ENCODE measurements at regions not wholly inside any gene's neighbourhood (a gene's known extent, or its start where the extent isn't known, plus 50 kb on each side); places are given as distances from the start of the nearest gene placed in this dataset.

DNA sequence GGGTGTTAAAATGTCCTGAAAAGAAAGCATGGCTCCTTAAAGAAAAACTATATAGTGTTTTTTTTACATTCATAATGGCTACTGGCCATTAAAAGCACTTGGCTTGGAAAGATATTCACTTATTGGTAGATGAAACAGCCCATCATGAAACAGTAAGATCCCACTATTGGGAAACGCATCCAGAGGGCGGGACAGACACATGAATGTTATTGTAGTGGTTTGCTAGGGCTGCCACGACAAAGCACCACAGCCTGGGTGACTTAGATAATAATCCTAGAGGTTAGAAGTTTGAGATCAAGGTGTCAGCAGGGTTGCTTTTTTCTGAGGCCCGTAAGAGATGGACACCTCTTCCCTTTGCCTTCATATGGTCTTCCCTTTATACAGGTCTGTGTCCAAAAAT, 139.4 kb upstream of the ANKH start:
- Mint-ChIP-seq H3K4me3 (no peak overlapping the region), H3K9me3 (ENCODE audit: insufficient read depth) (no peaks in the 10 kb centered on the region), H3K4me1 (no peaks in the 10 kb centered on the region), H3K27ac (no peak overlapping the region), H3K27me3 (peaks cover 15% of the 10 kb centered on the region)
- H2AFZ ChIP-seq (ENCODE audit: insufficient read depth, low read depth, low read length, poor library complexity, severe bottlenecking), result no peak overlapping the region
- ChIA-PET POLR2A (no interaction called here), CTCF (interaction anchor here (1.6 to 3.1 kb wide), 4 partner anchors 54 to 325 kb away, joined by 4 to 19 read pairs (median 8); no protein-coding TSS in a partner anchor)
- H3K4me2 ChIP-seq (replicated peaks; ENCODE audit: low read depth, low read length, poor library complexity, severe bottlenecking), result no peak overlapping the region
- no peaks in the 10 kb centered on the region for H3K4me1 ChIP-seq (ENCODE audit: control insufficient read depth in 2 of 2, insufficient read depth in 2 of 2, low read length in 2 of 2)
- H3K9me3 ChIP-seq (ENCODE audit: control extremely low read depth in 1 of 3, control insufficient read depth in 2 of 3, insufficient read depth in 1 of 3, low read length in 2 of 3), result no peaks in the 10 kb centered on the region
- intact Hi-C loops (cut with micrococcal nuclease), result no loop called here
- ATAC-seq (ENCODE audit: low read depth) (no peak), DNase-seq (no peak)
- 80% methylated on average over 3 of the region's 4 CpGs for WGBS (ENCODE audit: insufficient coverage)
- H3K79me2 ChIP-seq (ENCODE audit: control insufficient read depth, insufficient read depth, low read length), result no peaks in the 10 kb centered on the region
- H3K27ac ChIP-seq (ENCODE audit: low read length in 2 of 2), result no peak overlapping the region
- H3K36me3 ChIP-seq (replicated peaks in 1 of 2; ENCODE audit: control extremely low read depth in 1 of 2, control insufficient read depth in 1 of 2, extremely low read depth in 1 of 2, insufficient read depth in 2 of 2, low read length in 1 of 2), result no peaks in the 10 kb centered on the region
- H4K20me1 ChIP-seq (ENCODE audit: control insufficient read depth, insufficient read depth, low read length, poor library complexity, severe bottlenecking), result no peaks in the 10 kb centered on the region
- H3K9ac ChIP-seq (ENCODE audit: low read length), result no peak overlapping the region
- H3K4me3 ChIP-seq (ENCODE audit: control extremely low read depth in 1 of 5, extremely low read depth in 1 of 5, insufficient read depth in 1 of 5, low read depth in 2 of 5, low read length in 4 of 5), result no peak overlapping the region
- no peak for TF ChIP-seq EZH2 (IDR thresholded peaks at IDR 0.05; ENCODE audit: borderline replicate concordance, insufficient read depth, low read depth, low read length, poor library complexity, severe bottlenecking)
- TF ChIP-seq CTCF (IDR thresholded peaks at IDR 0.05), result no peak
- peaks cover 0 to 3% (median 1%) of the 10 kb centered on the region in 4 experiments for H3K27me3 ChIP-seq (replicated peaks in 1 of 4; ENCODE audit: control extremely low read depth in 1 of 4, control insufficient read depth in 3 of 4, insufficient read depth in 4 of 4, low read length in 3 of 4)

DNA sequence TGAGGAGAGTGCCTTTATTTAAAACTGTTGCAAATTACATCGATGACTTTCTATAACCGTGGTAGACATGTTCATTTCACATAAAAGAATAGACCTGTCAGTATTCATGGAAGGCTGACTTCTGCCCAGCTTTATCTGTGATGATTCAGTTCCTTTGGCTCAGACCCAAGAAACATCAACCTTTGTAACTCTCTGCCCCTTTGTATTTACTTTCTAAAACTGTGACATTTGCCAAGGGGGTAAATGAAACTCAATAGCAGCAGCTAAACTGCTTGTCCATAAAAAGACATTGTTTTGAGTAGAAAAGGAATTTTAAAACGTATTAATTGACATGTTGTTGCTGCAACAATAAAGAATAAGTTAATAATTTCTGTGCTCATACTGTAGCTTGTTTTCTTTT, 137.8 kb upstream of the ANKH start:
- ChIA-PET CTCF (interaction anchor here (0.6 to 3.1 kb wide), 12 partner anchors 9 to 324 kb away, joined by 3 to 19 read pairs (median 4); no protein-coding TSS in a partner anchor), POLR2A (no interaction called here)
- no peaks in the 10 kb centered on the region for H3K9me3 ChIP-seq (ENCODE audit: control extremely low read depth in 1 of 3, control insufficient read depth in 2 of 3, insufficient read depth in 1 of 3, low read length in 2 of 3)
- H3K4me2 ChIP-seq (replicated peaks; ENCODE audit: low read depth, low read length, poor library complexity, severe bottlenecking), result no peak overlapping the region
- H3K4me1 Mint-ChIP-seq, result no peaks in the 10 kb centered on the region
- peaks cover 15% of the 10 kb centered on the region for H3K27me3 Mint-ChIP-seq
- no peak overlapping the region for H2AFZ ChIP-seq (ENCODE audit: insufficient read depth, low read depth, low read length, poor library complexity, severe bottlenecking)
- H3K4me3 ChIP-seq (ENCODE audit: control extremely low read depth in 1 of 5, extremely low read depth in 1 of 5, insufficient read depth in 1 of 5, low read depth in 2 of 5, low read length in 4 of 5), result no peak overlapping the region
- H3K9me3 Mint-ChIP-seq (ENCODE audit: insufficient read depth), result no peaks in the 10 kb centered on the region
- H4K20me1 ChIP-seq (ENCODE audit: control insufficient read depth, insufficient read depth, low read length, poor library complexity, severe bottlenecking), result no peaks in the 10 kb centered on the region
- no peak overlapping the region for H3K27ac ChIP-seq (ENCODE audit: low read length in 2 of 2)
- no peak overlapping the region for H3K4me3 Mint-ChIP-seq
- peaks cover 0 to 3% (median 1%) of the 10 kb centered on the region in 4 experiments for H3K27me3 ChIP-seq (replicated peaks in 1 of 4; ENCODE audit: control extremely low read depth in 1 of 4, control insufficient read depth in 3 of 4, insufficient read depth in 4 of 4, low read length in 3 of 4)
- no peak overlapping the region for H3K9ac ChIP-seq (ENCODE audit: low read length)
- no peak overlapping the region for H3K27ac Mint-ChIP-seq
- ATAC-seq (ENCODE audit: low read depth) (no peak), DNase-seq (no peak)
- intact Hi-C loops (cut with micrococcal nuclease), result loop anchor here (10.0 kb wide), 1 partner anchor 425 kb away; the partner anchor contains the start of gene OTULINL
- no CpG with 5 or more reads among the region's 3 CpGs for WGBS (ENCODE audit: insufficient coverage)
- H3K79me2 ChIP-seq (ENCODE audit: control insufficient read depth, insufficient read depth, low read length), result no peaks in the 10 kb centered on the region
- no peak for TF ChIP-seq EZH2 (IDR thresholded peaks at IDR 0.05; ENCODE audit: borderline replicate concordance, insufficient read depth, low read depth, low read length, poor library complexity, severe bottlenecking)
- no peak for TF ChIP-seq CTCF (IDR thresholded peaks at IDR 0.05)
- no peaks in the 10 kb centered on the region for H3K4me1 ChIP-seq (ENCODE audit: control insufficient read depth in 2 of 2, insufficient read depth in 2 of 2, low read length in 2 of 2)
- no peaks in the 10 kb centered on the region for H3K36me3 ChIP-seq (replicated peaks in 1 of 2; ENCODE audit: control extremely low read depth in 1 of 2, control insufficient read depth in 1 of 2, extremely low read depth in 1 of 2, insufficient read depth in 2 of 2, low read length in 1 of 2)

Measured in B cell (primary cell).